ENCODE measurements at regions not wholly inside any gene's neighbourhood (a gene's known extent, or its start where the extent isn't known, plus 50 kb on each side); places are given as distances from the start of the nearest gene placed in this dataset.

GRCh38 chr5:38672059-38672788 is 115.8 kb upstream of the LIFR start (continued):
- TF ChIP-seq ARID5B (CRISPR knock-in tag; IDR thresholded peaks at IDR 0.05) (peak; percentile 71), FOXA1 (IDR thresholded peaks at IDR 0.05) (no peak), FOXA1 (CRISPR knock-in tag; IDR thresholded peaks at IDR 0.05) (peak; percentile 78), GATAD2A (CRISPR knock-in tag; IDR thresholded peaks at IDR 0.05) (peak; percentile 45; the same call in 1 of the 2 replicates), SOX5 (CRISPR knock-in tag; IDR thresholded peaks at IDR 0.05; ENCODE audit: borderline replicate concordance) (peak; percentile 16; the same call in 1 of the 2 replicates), MXI1 (IDR thresholded peaks at IDR 0.05; ENCODE audit: borderline replicate concordance, low read depth, low read length) (no peak), JUND (CRISPR knock-in tag; IDR thresholded peaks at IDR 0.05) (peak; percentile 66; the same call in 1 of the 2 replicates), ESRRA (CRISPR knock-in tag; IDR thresholded peaks at IDR 0.05; ENCODE audit: low read depth) (no peak), NFIC (IDR thresholded peaks at IDR 0.05; ENCODE audit: low read length) (peak; percentile 23; the same call in 1 of the 2 replicates), ATF3 (CRISPR knock-in tag; IDR thresholded peaks at IDR 0.05) (peak; percentile 33; the same call in 1 of the 2 replicates), ZNF33A (CRISPR knock-in tag; IDR thresholded peaks at IDR 0.05; ENCODE audit: borderline replicate concordance) (no peak), AHDC1 (CRISPR knock-in tag; IDR thresholded peaks at IDR 0.05; ENCODE audit: borderline replicate concordance) (0 out of 2 replicates have a peak, but pooled peaks have one; percentile 33), DMAP1 (CRISPR knock-in tag; IDR thresholded peaks at IDR 0.05) (no peak), EHMT2 (IDR thresholded peaks at IDR 0.05; ENCODE audit: borderline replicate concordance, low read depth, low read length) (no peak)
- TF ChIP-seq, protein P1, sequence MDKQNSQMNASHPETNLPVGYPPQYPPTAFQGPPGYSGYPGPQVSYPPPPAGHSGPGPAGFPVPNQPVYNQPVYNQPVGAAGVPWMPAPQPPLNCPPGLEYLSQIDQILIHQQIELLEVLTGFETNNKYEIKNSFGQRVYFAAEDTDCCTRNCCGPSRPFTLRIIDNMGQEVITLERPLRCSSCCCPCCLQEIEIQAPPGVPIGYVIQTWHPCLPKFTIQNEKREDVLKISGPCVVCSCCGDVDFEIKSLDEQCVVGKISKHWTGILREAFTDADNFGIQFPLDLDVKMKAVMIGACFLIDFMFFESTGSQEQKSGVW (CRISPR knock-in tag; IDR thresholded peaks at IDR 0.05; ENCODE audit: borderline replicate concordance) = no peak
